ENCODE measurements at regions not wholly inside any gene's neighbourhood (a gene's known extent, or its start where the extent isn't known, plus 50 kb on each side); places are given as distances from the start of the nearest gene placed in this dataset.
"Not testable (repeated sequence)": the region's sequence is repeated elsewhere in the genome, so short reads cannot be mapped to it uniquely, and the experiment has no call there.

GRCh38 chr15:59786466-59786865, 97.3 kb upstream of the BNIP2 start:
- not testable (repeated sequence) for DNase-seq

- not testable (repeated sequence) for DNase-seq
These were observed 96.9 kb upstream of the BNIP2 start for GRCh38 chr15:59785981-59786380.

- DNase-seq: not testable (repeated sequence)
These were observed 94.8 kb upstream of the BNIP2 start for GRCh38 chr15:59783774-59784520.

GRCh38 chr15:59779110-59779509, 90.0 kb upstream of the BNIP2 start:
- DNase-seq: no peak

GRCh38 chr15:59764775-59765174, 75.7 kb upstream of the BNIP2 start:
- DNase-seq: no peak

- no peak for DNase-seq
These were observed 73.4 kb upstream of the BNIP2 start for GRCh38 chr15:59762558-59762957.

GRCh38 chr15:59760256-59760655, 71.1 kb upstream of the BNIP2 start:
- not testable (repeated sequence) for DNase-seq

GRCh38 chr15:59751552-59752413, 62.7 kb upstream of the BNIP2 start:
- DNase-seq: no peak

- no peak for DNase-seq
These were observed 57.7 kb upstream of the BNIP2 start for GRCh38 chr15:59746777-59747176.

GRCh38 chr15:59741274-59741906, 52.3 kb upstream of the BNIP2 start:
- DNase-seq: no peak

GRCh38 chr15:59739557-59740186, 50.6 kb upstream of the BNIP2 start:
- no peak for DNase-seq

Measured in hypothalamus (tissue), 51 donors.